Parathyroid adenoma (tissue), 2 donors: ENCODE measurements at regions not wholly inside any gene's neighbourhood (a gene's known extent, or its start where the extent isn't known, plus 50 kb on each side); places are given as distances from the start of the nearest gene placed in this dataset.
"Not testable (repeated sequence)": the region's sequence is repeated elsewhere in the genome, so short reads cannot be mapped to it uniquely, and the experiment has no call there.

Source experiments
- H2AFZ ChIP-seq: fragments of 300-600 bp; sonication (generic); one replicate; pipeline ENCODE4 v1.7.0; 2017; ENCODE audit warnings: antibody characterized with exemption, mild to moderate bottlenecking
- H3K27ac ChIP-seq: fragments of 300-600 bp; sonication (generic); one replicate; pipeline ENCODE4 v1.7.0; 2017
- H3K27me3 ChIP-seq: fragments of 300-600 bp; sonication (generic); one replicate; pipeline ENCODE4 v1.7.0; 2017; ENCODE audit warnings: low read length; ENCODE audit not compliant: control insufficient read depth, insufficient read depth
- H3K36me3 ChIP-seq: fragments of 300-600 bp; sonication (generic); one replicate; pipeline ENCODE4 v1.7.0; 2017; ENCODE audit warnings: low read length; ENCODE audit not compliant: control insufficient read depth, insufficient read depth
- H3K4me1 ChIP-seq: fragments of 300-600 bp; sonication (generic); one replicate; pipeline ENCODE4 v1.7.0; 2017; ENCODE audit warnings: control low read depth
- H3K4me2 ChIP-seq: fragments of 300-600 bp; sonication (generic); one replicate; pipeline ENCODE4 v1.7.0; 2017; ENCODE audit warnings: low read length
- H3K4me3 ChIP-seq: fragments of 300-600 bp; sonication (generic); one replicate; pipeline ENCODE4 v1.7.0; 2017; ENCODE audit warnings: low read depth, low read length
- H3K79me2 ChIP-seq: fragments of 300-600 bp; sonication (generic); one replicate; pipeline ENCODE4 v1.7.0; 2017; ENCODE audit warnings: control low read depth
- H3K9ac ChIP-seq: fragments of 300-600 bp; sonication (generic); one replicate; pipeline ENCODE4 v1.7.0; 2017; ENCODE audit warnings: mild to moderate bottlenecking
- H3K9me3 ChIP-seq: fragments of 300-600 bp; sonication (generic); one replicate; pipeline ENCODE4 v1.7.0; 2017; ENCODE audit warnings: low read length; ENCODE audit not compliant: control insufficient read depth
- CTCF ChIP-seq: fragments of 300-600 bp; sonication (generic); IDR thresholded peaks from one replicate; pipeline ENCODE4 v1.7.0; 2017; ENCODE audit warnings: antibody characterized with exemption, mild to moderate bottlenecking
- donor health status: primary hyperparathyroidism.

GRCh38 chr12:42728770-42729534, 139.4 kb upstream of the PRICKLE1 start:
- H3K36me3 ChIP-seq: peaks cover 3% of the 10 kb centered on the region
- H3K4me3 ChIP-seq: no peak overlapping the region
- H3K79me2 ChIP-seq: no peaks in the 10 kb centered on the region
- no peak overlapping the region for H3K9ac ChIP-seq
- TF ChIP-seq CTCF: no peak
- H3K4me1 ChIP-seq: no peaks in the 10 kb centered on the region
- H2AFZ ChIP-seq: no peak overlapping the region
- no peaks in the 10 kb centered on the region for H3K9me3 ChIP-seq
- no peaks in the 10 kb centered on the region for H3K27me3 ChIP-seq
- no peak overlapping the region for H3K27ac ChIP-seq
- no peak overlapping the region for H3K4me2 ChIP-seq

- H3K4me3 ChIP-seq: no peak overlapping the region
- H3K9me3 ChIP-seq: no peaks in the 10 kb centered on the region
- no peak overlapping the region for H3K27ac ChIP-seq
- no peak for TF ChIP-seq CTCF
- H3K4me1 ChIP-seq: no peaks in the 10 kb centered on the region
- H3K9ac ChIP-seq: no peak overlapping the region
- H3K27me3 ChIP-seq: no peaks in the 10 kb centered on the region
- no peaks in the 10 kb centered on the region for H3K79me2 ChIP-seq
- H3K4me2 ChIP-seq: no peak overlapping the region
- H2AFZ ChIP-seq: no peak overlapping the region
- H3K36me3 ChIP-seq: peaks cover 3% of the 10 kb centered on the region
These were observed 138.7 kb upstream of the PRICKLE1 start for GRCh38 chr12:42728287-42728686.

- Histone ChIP-seq H3K4me1 (no peaks in the 10 kb centered on the region), H3K36me3 (peaks cover 3% of the 10 kb centered on the region), H3K4me2 (no peak overlapping the region), H2AFZ (no peak overlapping the region), H3K79me2 (no peaks in the 10 kb centered on the region), H3K9ac (no peak overlapping the region), H3K4me3 (no peak overlapping the region), H3K27me3 (no peaks in the 10 kb centered on the region), H3K9me3 (no peaks in the 10 kb centered on the region), H3K27ac (no peak overlapping the region)
- TF ChIP-seq CTCF: no peak
These were observed 136.3 kb upstream of the PRICKLE1 start for GRCh38 chr12:42725809-42726208.

GRCh38 chr12:42716491-42716891, 126.9 kb upstream of the PRICKLE1 start:
- no peak for TF ChIP-seq CTCF
- Histone ChIP-seq H3K27ac (no peak overlapping the region), H2AFZ (no peak overlapping the region)

GRCh38 chr12:42713566-42713965, 124.0 kb upstream of the PRICKLE1 start:
- not testable (repeated sequence) for H3K9ac ChIP-seq, H3K27me3 ChIP-seq, H3K9me3 ChIP-seq, H3K79me2 ChIP-seq, H3K27ac ChIP-seq, H2AFZ ChIP-seq, H3K4me3 ChIP-seq, H3K4me1 ChIP-seq, H3K4me2 ChIP-seq, H3K36me3 ChIP-seq

More at GRCh38 chr12:42716491-42716891, 126.9 kb upstream of the PRICKLE1 start:
- H3K4me3 ChIP-seq: no peak overlapping the region
- H3K27me3 ChIP-seq: no peaks in the 10 kb centered on the region
- no peaks in the 10 kb centered on the region for H3K9me3 ChIP-seq
- H3K9ac ChIP-seq: no peak overlapping the region
- H3K36me3 ChIP-seq: no peaks in the 10 kb centered on the region
- no peaks in the 10 kb centered on the region for H3K79me2 ChIP-seq
- H3K4me2 ChIP-seq: no peak overlapping the region
- H3K4me1 ChIP-seq: no peaks in the 10 kb centered on the region

- H3K9me3 ChIP-seq, H3K4me1 ChIP-seq, H3K9ac ChIP-seq, H3K4me2 ChIP-seq, H3K36me3 ChIP-seq, H3K79me2 ChIP-seq, H2AFZ ChIP-seq, H3K27ac ChIP-seq, H3K4me3 ChIP-seq, H3K27me3 ChIP-seq: not testable (repeated sequence)
These were observed 118.8 kb upstream of the PRICKLE1 start for GRCh38 chr12:42708374-42708773.
